ENCODE measurements at regions not wholly inside any gene's neighbourhood (a gene's known extent, or its start where the extent isn't known, plus 50 kb on each side); places are given as distances from the start of the nearest gene placed in this dataset.

- DNase-seq (ENCODE audit: low read depth): no peak
- TF ChIP-seq CTCF (IDR thresholded peaks at IDR 0.05; ENCODE audit: insufficient read depth, low read length, poor library complexity, severe bottlenecking): no peak
- H3K4me3 ChIP-seq (ENCODE audit: low read depth, low read length): no peak overlapping the region
- H3K27me3 ChIP-seq (ENCODE audit: control insufficient read depth, insufficient read depth, low read length): no peaks in the 10 kb centered on the region
- H3K36me3 ChIP-seq (ENCODE audit: control insufficient read depth, insufficient read depth, low read length): no peaks in the 10 kb centered on the region
Observed at GRCh38 chr10:9688711-9689110, 1329.0 kb upstream of the CELF2 start.

- Histone ChIP-seq H3K36me3 (ENCODE audit: control insufficient read depth, insufficient read depth, low read length) (no peaks in the 10 kb centered on the region), H3K27me3 (ENCODE audit: control insufficient read depth, insufficient read depth, low read length) (no peaks in the 10 kb centered on the region), H3K4me3 (ENCODE audit: low read depth, low read length) (no peak overlapping the region)
- no peak for DNase-seq (ENCODE audit: low read depth)
- no peak for TF ChIP-seq CTCF (IDR thresholded peaks at IDR 0.05; ENCODE audit: insufficient read depth, low read length, poor library complexity, severe bottlenecking)
Observed at GRCh38 chr10:9707216-9707615, 1310.5 kb upstream of the CELF2 start.

- Histone ChIP-seq H3K4me3 (ENCODE audit: low read depth, low read length) (no peak overlapping the region), H3K27me3 (ENCODE audit: control insufficient read depth, insufficient read depth, low read length) (no peaks in the 10 kb centered on the region), H3K36me3 (ENCODE audit: control insufficient read depth, insufficient read depth, low read length) (no peaks in the 10 kb centered on the region)
- TF ChIP-seq CTCF (IDR thresholded peaks at IDR 0.05; ENCODE audit: insufficient read depth, low read length, poor library complexity, severe bottlenecking): no peak
- no peak for DNase-seq (ENCODE audit: low read depth)
Observed at GRCh38 chr10:9709849-9710248, 1307.8 kb upstream of the CELF2 start.

- no peak for TF ChIP-seq CTCF (IDR thresholded peaks at IDR 0.05; ENCODE audit: insufficient read depth, low read length, poor library complexity, severe bottlenecking)
- Histone ChIP-seq H3K36me3 (ENCODE audit: control insufficient read depth, insufficient read depth, low read length) (no peaks in the 10 kb centered on the region), H3K27me3 (ENCODE audit: control insufficient read depth, insufficient read depth, low read length) (no peaks in the 10 kb centered on the region), H3K4me3 (ENCODE audit: low read depth, low read length) (no peak overlapping the region)
- DNase-seq (ENCODE audit: low read depth): no peak
Observed at GRCh38 chr10:9712393-9712792, 1305.3 kb upstream of the CELF2 start.

GRCh38 chr10:9719246-9719645 is 1298.4 kb upstream of the CELF2 start:
- H3K36me3 ChIP-seq (ENCODE audit: control insufficient read depth, insufficient read depth, low read length): no peaks in the 10 kb centered on the region
- DNase-seq (ENCODE audit: low read depth): no peak

More at GRCh38 chr10:9719246-9719645, 1298.4 kb upstream of the CELF2 start:
- no peak overlapping the region for H3K4me3 ChIP-seq (ENCODE audit: low read depth, low read length)
- H3K27me3 ChIP-seq (ENCODE audit: control insufficient read depth, insufficient read depth, low read length): no peaks in the 10 kb centered on the region
- no peak for TF ChIP-seq CTCF (IDR thresholded peaks at IDR 0.05; ENCODE audit: insufficient read depth, low read length, poor library complexity, severe bottlenecking)

Data from kidney epithelial cell (primary cell).